Keratinocyte (primary cell): ENCODE measurements at regions not wholly inside any gene's neighbourhood (a gene's known extent, or its start where the extent isn't known, plus 50 kb on each side); places are given as distances from the start of the nearest gene placed in this dataset.

Source experiments
- DNase-seq: peaks from one replicate; pipeline ENCODE4 v3.0.0-alpha.2; 2011; ENCODE audit warnings: low read depth, missing footprints, low spot score
- FAIRE-seq: peaks from 2 replicates; lab custom pipeline; 2011; peaks lifted over from hg19 to GRCh38; lab: Jason Lieb, UNC
- H2AFZ ChIP-seq: 2 replicates; pipeline ENCODE4 v1.6.0; 2012; ENCODE audit warnings: low read length, control low read depth, inconsistent platforms; ENCODE audit not compliant: control insufficient read depth
- H3K27ac ChIP-seq: 2 replicates; pipeline ENCODE4 v1.5.1; 2011; ENCODE audit warnings: low read length; ENCODE audit not compliant: control insufficient read depth, insufficient read depth
- H3K27me3 ChIP-seq: 3 replicates; pipeline ENCODE4 v1.6.0; 2011; ENCODE audit warnings: low read length; ENCODE audit not compliant: control insufficient read depth, insufficient read depth; ENCODE audit errors: extremely low read depth
- H3K36me3 ChIP-seq, 2 experiments: 2 replicates in 1 of 2; 3 replicates in 1 of 2; pipeline ENCODE4 v1.5.1; 2011; ENCODE audit warnings: low read length in 2 of 2, mild to moderate bottlenecking in 1 of 2; ENCODE audit not compliant: control insufficient read depth in 2 of 2, insufficient read depth in 2 of 2; ENCODE audit errors: extremely low read depth in 1 of 2
- H3K4me1 ChIP-seq: 3 replicates; pipeline ENCODE4 v1.5.1; 2011; ENCODE audit warnings: low read length; ENCODE audit not compliant: control insufficient read depth, insufficient read depth; ENCODE audit errors: extremely low read depth
- H3K4me2 ChIP-seq: 3 replicates; pipeline ENCODE4 v1.6.0; 2011; ENCODE audit warnings: low read depth, low read length; ENCODE audit not compliant: control insufficient read depth, insufficient read depth; ENCODE audit errors: extremely low read depth
- H3K4me3 ChIP-seq, 3 experiments: fragments of 200-600 bp in 1 of 3; sonication (generic) in 1 of 3; 2 replicates in 2 of 3; 3 replicates in 1 of 3; pipeline ENCODE4 v1.5.1; 2011 to 2016; ENCODE audit warnings: low read length in 3 of 3, mild to moderate bottlenecking in 3 of 3, control low read depth in 2 of 3, inconsistent platforms in 1 of 3, low read depth in 1 of 3, mixed read lengths in 1 of 3, mixed run types in 1 of 3, moderate library complexity in 1 of 3; ENCODE audit not compliant: control insufficient read depth in 2 of 3, insufficient read depth in 2 of 3; ENCODE audit errors: extremely low read depth in 1 of 3
- H3K79me2 ChIP-seq: 2 replicates; pipeline ENCODE4 v1.6.0; 2012; ENCODE audit warnings: low read length; ENCODE audit not compliant: control insufficient read depth, insufficient read depth
- H3K9ac ChIP-seq: 3 replicates; pipeline ENCODE4 v1.6.0; 2011; ENCODE audit warnings: low read length; ENCODE audit not compliant: control insufficient read depth, insufficient read depth; ENCODE audit errors: extremely low read depth
- H3K9me1 ChIP-seq: 3 replicates; pipeline ENCODE4 v1.6.0; 2011; ENCODE audit warnings: low read length; ENCODE audit not compliant: control insufficient read depth, insufficient read depth; ENCODE audit errors: extremely low read depth
- H3K9me3 ChIP-seq: 2 replicates; pipeline ENCODE4 v1.5.1; 2012; ENCODE audit warnings: low read depth, low read length; ENCODE audit not compliant: control insufficient read depth
- H4K20me1 ChIP-seq: 3 replicates; pipeline ENCODE4 v1.6.0; 2011; ENCODE audit warnings: low read length; ENCODE audit not compliant: control insufficient read depth, insufficient read depth; ENCODE audit errors: extremely low read depth
- CTCF ChIP-seq, 3 experiments: IDR thresholded peaks in 1 of 3; conservative IDR thresholded peaks in 1 of 3; optimal IDR thresholded peaks in 1 of 3; 2 replicates in 2 of 3; 3 replicates in 1 of 3; pipeline versions ENCODE3 to v1.5.1; 2011; ENCODE audit warnings: low read length in 3 of 3, mild to moderate bottlenecking in 3 of 3, moderate library complexity in 2 of 3, control low read depth in 1 of 3, inconsistent platforms in 1 of 3; ENCODE audit not compliant: insufficient read depth in 2 of 3; ENCODE audit errors: extremely low read depth in 1 of 3
- EZH2 ChIP-seq: IDR thresholded peaks from one replicate; pipeline ENCODE4 v1.6.1; 2012; ENCODE audit warnings: inconsistent platforms, mild to moderate bottlenecking, low read length, moderate library complexity
- dilution Hi-C: fragments of 300-500 bp; cut with MboI; formaldehyde crosslinking; loops from one replicate; pipeline ENCODE4 v1.7.0; 2020; ENCODE audit warnings: low sequenced_read_pairs; ENCODE audit not compliant: extremely low pct_ligation_motif_present

GRCh38 chr7:25788371-25788770 is 363.6 kb upstream of the NFE2L3 start:
- Histone ChIP-seq H3K9me1 (no peaks in the 10 kb centered on the region), H3K27ac (no peak overlapping the region), H3K27me3 (no peaks in the 10 kb centered on the region), H3K4me2 (no peak overlapping the region), H3K79me2 (no peaks in the 10 kb centered on the region), H3K9ac (no peak overlapping the region), H4K20me1 (no peaks in the 10 kb centered on the region), H3K9me3 (no peaks in the 10 kb centered on the region), H3K36me3 (no peaks in the 10 kb centered on the region), H3K4me3 (no peak overlapping the region), H2AFZ (no peak overlapping the region), H3K4me1 (no peaks in the 10 kb centered on the region)
- TF ChIP-seq CTCF (optimal IDR thresholded peaks at IDR 0.05 in 1 of 3, IDR thresholded peaks at IDR 0.05 in 1 of 3, conservative IDR thresholded peaks at IDR 0.05 in 1 of 3; ENCODE audit: extremely low read depth in 1 of 3, insufficient read depth in 2 of 3, low read length in 3 of 3) (no peak), EZH2 (no peak)
- dilution Hi-C loops: no loop called here
- DNase-seq (no peak), FAIRE-seq (no peak)

GRCh38 chr7:25788961-25789620 is 362.9 kb upstream of the NFE2L3 start:
- Histone ChIP-seq H3K9ac (no peak overlapping the region), H3K79me2 (no peaks in the 10 kb centered on the region), H3K4me1 (no peaks in the 10 kb centered on the region), H3K9me1 (no peaks in the 10 kb centered on the region), H3K9me3 (no peaks in the 10 kb centered on the region), H3K36me3 (no peaks in the 10 kb centered on the region), H3K4me3 (no peak overlapping the region), H3K27ac (no peak overlapping the region), H3K4me2 (no peak overlapping the region), H4K20me1 (no peaks in the 10 kb centered on the region), H2AFZ (no peak overlapping the region), H3K27me3 (no peaks in the 10 kb centered on the region)
- dilution Hi-C loops: no loop called here
- FAIRE-seq: no peak
- DNase-seq: no peak
- TF ChIP-seq CTCF (optimal IDR thresholded peaks at IDR 0.05 in 1 of 3, IDR thresholded peaks at IDR 0.05 in 1 of 3, conservative IDR thresholded peaks at IDR 0.05 in 1 of 3; ENCODE audit: extremely low read depth in 1 of 3, insufficient read depth in 2 of 3, low read length in 3 of 3) (no peak), EZH2 (no peak)
